GM12864 (cell line): ENCODE measurements at regions not wholly inside any gene's neighbourhood (a gene's known extent, or its start where the extent isn't known, plus 50 kb on each side); places are given as distances from the start of the nearest gene placed in this dataset.

Experiments used
- DNase-seq: peaks from one replicate; pipeline ENCODE4 v3.0.0-alpha.2; 2011; ENCODE audit warnings: low read depth
- H3K4me3 ChIP-seq: 2 replicates; pipeline ENCODE4 v1.5.1; 2011; ENCODE audit warnings: mild to moderate bottlenecking, low read depth, low read length, control low read depth
- CTCF ChIP-seq: IDR thresholded peaks from 2 replicates; pipeline ENCODE4 v1.5.1; 2011; ENCODE audit warnings: low read depth, mild to moderate bottlenecking, moderate library complexity, low read length, control low read depth, inconsistent platforms; ENCODE audit errors: missing control alignments

GRCh38 chr1:87173231-87173630 lies 155.4 kb upstream of the LMO4 start:
- H3K4me3 ChIP-seq: no peak overlapping the region
- no peak for DNase-seq
- no peak for TF ChIP-seq CTCF

- TF ChIP-seq CTCF: no peak
- no peak for DNase-seq
- H3K4me3 ChIP-seq: no peak overlapping the region
Measured at GRCh38 chr1:87174724-87175245, 153.9 kb upstream of the LMO4 start.

- DNase-seq: no peak
- no peak for TF ChIP-seq CTCF
- H3K4me3 ChIP-seq: no peak overlapping the region
Measured at GRCh38 chr1:87176087-87176486, 152.6 kb upstream of the LMO4 start.

DNA sequence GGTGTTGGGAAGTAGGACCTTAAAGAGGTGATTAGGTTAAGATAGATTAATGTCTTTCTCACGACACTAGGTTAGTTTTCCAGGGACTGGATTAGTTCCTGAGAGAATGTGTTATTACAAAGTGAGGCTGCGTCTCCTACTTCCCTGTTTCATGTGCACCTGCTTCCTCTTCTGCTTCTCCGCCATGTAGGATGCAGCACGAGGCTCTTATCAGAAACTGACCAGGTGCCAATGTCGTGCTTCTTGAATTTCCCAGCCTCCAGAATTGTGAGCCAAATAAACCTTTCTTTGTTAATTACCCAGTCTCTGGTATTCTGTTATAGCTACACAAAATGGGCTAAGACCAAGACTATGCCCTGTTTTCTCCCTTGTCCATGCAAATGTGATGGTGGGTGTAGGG lies 152.2 kb upstream of the LMO4 start:
- H3K4me3 ChIP-seq: no peak overlapping the region
- DNase-seq: no peak
- TF ChIP-seq CTCF: no peak

DNA sequence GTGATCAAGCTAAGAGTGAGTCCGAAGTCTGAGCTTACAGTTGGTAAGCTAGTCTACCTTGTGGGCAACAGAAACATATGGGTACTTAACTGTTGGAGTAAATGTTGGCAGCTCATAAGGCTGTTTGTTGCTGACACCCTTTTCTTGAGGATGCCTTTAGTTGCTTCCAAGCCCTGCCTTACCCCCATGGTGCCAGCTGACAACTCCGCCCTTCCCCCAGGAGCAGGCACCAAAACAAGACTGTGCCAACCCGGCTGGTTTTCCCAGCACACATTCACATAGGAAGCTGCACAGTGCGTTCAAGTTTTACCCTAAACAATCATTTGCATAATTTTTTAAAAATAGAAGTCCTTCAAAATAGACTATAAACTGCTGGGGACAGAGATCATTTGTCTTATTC lies 150.2 kb upstream of the LMO4 start:
- TF ChIP-seq CTCF: no peak
- DNase-seq: no peak

GRCh38 chr1:87179076-87179810 lies 149.4 kb upstream of the LMO4 start:
- TF ChIP-seq CTCF: no peak
- no peak overlapping the region for H3K4me3 ChIP-seq
- DNase-seq: no peak

More for the DNA sequence above, 150.2 kb upstream of the LMO4 start:
- H3K4me3 ChIP-seq: no peak overlapping the region
